DMS 273 (cell line): ENCODE measurements at regions not wholly inside any gene's neighbourhood (a gene's known extent, or its start where the extent isn't known, plus 50 kb on each side); places are given as distances from the start of the nearest gene placed in this dataset.

Source experiments
- DNase-seq: peaks from one replicate; lab custom pipeline; 2025; ENCODE audit not compliant: unreplicated experiment; lab: John Stamatoyannopoulos, UW

DNA sequence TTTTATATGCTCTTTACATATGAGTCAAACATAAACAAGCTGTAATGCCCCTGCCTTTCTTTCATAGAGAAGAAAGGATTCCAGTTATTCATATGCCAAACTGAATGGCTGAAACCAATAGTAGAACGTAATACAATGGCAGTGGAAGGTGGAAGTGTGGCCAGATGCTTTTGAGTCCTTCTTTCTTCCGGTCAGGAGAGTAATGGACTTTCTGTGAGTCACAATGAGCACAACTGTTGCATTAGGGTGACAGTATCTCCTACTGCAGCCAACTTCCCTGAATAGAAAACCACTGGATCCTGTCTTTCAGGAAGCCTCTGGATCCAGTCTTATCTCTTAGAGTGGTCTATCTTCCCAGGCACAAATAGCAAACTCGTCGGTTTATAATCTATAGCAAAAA is 855.2 kb downstream of the MAT2B start:
- no peak for DNase-seq

DNA sequence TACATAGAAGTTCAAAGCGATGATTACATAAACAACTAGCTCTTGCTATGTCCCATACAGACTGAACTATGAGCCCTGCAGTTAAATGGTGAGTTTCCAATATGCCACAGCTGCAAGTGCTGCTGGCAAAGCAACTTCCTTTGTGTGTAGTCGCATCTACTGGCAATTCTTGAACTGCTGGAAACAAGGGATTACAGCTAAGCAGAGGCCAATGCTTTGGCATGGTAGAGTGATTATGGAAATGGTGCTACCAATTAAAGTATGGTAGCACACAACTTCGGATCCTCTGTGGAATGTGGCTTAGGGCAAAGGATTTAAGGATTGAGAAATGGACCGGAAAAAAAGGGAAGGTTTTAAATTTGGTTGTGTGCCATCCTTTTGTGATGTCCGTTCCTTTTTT is 856.6 kb downstream of the MAT2B start:
- DNase-seq: no peak

DNA sequence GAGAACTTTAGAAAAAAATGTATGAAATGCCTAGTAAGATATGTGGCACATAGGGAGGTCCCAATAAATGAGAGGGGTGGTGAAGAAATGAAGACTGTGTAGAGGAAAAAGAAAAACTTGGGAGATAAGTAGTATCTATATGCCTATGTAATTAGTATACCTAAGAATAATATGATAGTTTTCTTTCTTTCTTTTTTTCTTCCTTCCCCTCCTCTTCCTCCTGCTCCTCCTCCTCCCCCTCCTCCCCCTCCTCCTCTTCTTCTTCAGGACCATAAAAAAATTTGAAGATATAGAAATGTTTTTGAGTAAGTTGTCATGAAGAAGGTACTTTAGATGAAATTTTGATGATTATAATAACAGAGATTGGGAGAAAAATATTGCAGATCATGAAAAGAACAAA is 857.4 kb downstream of the MAT2B start:
- DNase-seq: no peak

DNA sequence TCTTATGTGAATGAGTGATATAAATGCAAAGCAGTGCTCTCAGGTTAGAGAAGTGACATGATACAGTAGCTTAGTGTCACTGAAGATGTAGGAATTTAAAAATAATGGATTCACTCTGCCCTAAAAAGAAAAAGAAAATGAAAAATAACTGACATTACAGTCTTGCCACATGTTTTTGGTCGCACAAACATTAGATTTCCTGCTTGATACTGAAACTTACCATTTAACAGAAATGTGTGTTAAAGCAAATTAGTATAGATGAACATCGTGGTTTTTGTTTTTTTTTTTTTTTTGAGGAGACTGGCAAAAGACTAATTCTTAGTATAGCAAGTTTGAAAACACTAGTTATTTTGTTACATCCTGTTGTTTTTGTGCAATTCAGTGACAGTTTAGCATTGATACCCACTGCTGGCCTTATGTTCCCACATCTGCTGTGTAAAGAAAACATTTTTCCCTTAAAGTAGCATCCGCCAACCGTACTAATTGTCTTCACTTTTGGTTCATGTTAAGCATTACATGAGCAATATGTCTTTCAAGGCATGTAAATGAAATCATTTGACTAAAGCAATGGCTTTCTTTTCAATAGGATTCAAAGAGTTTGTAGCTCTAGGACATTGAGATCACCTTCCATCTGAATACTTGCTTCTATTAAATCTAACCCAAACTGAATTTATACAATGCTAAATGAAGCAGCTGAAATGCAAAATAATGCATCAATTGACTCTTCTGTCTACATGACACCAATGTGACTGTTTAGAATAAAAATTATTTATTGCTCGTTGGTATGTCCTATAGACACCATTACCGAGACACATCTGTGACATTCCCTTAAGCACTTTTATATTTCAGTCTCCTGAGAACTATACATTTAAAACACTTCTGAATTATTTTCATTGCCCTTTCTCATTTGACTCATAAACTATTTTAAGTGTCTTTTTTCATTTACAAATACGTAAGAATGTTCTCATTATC is 859.1 kb downstream of the MAT2B start:
- peak; percentile 9 for DNase-seq

DNA sequence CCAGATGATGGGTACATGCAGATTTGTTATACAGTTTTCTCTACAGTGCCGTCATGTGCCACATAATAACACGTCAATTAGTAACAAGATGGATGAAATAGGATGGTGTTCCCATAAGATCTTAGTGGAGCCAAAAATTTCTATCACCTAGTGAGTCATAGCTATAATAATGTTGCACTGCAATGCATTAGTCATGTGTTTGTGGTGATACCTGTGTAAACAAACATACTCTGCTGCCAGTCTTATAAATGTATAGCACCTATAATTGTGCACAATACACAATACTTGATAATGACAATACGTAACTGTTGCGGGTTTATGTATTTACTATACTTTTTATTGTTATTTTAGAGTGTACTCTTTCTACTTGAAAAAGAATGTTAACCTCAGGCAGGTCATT is 865.4 kb downstream of the MAT2B start:
- DNase-seq: no peak

DNA sequence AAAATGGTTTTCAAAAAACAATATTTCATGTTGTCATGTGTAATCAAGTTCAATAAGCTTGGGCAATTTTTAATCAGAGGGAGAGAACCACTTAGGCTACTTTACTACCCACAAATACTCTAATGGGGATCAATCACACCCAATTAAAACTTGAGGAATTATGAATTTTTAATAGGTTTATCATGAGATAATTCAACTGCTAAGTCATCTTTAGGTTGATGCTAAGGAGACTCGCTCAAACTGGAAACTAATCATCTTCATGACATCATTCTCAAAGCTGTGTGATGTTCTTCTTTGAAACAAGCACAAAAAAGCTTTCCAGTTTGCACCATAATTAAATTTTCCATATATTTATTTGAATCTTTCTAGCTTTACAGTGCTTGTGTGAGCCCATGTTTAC is 867.5 kb downstream of the MAT2B start:
- DNase-seq: no peak

DNA sequence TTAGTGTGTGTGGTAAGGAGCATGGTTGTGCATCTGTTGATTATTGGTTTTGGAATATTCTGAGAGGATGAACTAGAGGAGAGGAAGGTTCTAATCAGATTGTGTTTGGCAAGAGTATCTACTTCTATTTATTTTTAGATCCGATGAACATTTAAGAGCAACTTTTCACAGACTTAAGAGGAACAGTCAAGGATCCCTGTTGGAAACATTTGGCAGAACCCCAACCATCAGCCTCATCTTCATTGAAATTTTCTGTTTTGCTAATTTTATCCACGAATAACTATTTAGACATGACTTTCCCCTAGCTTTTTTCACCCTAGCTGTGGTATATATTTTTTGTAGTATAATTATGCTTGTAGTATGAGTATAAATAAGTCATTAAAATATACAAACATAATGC is 868.5 kb downstream of the MAT2B start:
- no peak for DNase-seq

DNA sequence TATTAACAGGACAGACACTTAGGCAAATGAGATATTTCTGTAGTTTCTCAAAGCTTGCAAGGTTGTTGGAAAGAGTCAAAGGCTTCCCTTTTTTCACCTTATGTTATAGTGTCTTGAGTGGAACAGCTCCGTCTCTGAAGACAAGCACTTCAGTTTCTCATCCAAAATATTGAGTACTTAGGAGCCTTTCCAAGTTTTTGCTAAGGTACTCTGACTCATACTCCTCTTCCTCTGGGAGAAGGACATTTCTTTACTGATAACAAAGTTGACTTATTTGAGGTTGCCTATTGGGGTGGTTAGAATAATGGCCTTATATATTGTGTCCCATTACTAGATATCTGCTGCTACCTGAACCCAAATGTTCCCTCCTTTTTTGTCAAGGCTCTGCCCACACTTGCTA is 869.6 kb downstream of the MAT2B start:
- no peak for DNase-seq

DNA sequence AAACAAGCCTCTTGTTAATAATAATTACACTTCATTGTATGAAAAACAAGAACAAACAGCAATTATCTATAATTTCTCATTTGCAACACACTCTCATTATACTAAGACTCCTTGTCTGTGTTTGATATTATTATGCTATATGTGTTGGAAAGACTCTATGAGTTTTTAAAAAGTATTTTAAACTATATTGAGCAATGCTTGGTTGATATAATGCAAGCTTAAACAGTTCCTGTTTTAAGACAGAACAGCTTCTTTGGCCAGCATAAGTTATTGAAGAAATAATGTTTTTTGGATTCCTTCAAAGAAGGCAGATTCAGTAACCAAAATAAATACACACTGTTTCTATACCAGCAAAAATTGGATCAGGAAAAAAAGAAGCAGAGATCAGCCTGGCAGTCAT is 871.4 kb downstream of the MAT2B start:
- no peak for DNase-seq

DNA sequence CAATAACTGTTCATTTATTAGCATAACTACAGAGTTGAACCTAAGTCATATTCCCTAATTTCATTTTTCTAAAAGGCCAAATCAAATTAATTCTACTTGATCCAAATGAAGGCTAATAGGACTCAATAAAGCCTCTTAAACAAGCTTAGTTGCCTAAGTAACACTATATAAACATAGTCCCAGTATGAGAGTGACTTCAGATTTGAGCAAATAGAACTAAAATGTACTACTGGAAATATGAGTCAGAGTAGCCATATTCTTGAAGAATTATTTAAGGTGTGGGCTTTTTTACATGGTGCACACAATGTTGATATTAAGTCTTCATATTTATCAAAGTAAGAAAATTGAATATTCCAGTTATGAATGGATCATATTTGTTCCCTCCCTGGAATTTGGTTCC is 872.3 kb downstream of the MAT2B start:
- DNase-seq: no peak

DNA sequence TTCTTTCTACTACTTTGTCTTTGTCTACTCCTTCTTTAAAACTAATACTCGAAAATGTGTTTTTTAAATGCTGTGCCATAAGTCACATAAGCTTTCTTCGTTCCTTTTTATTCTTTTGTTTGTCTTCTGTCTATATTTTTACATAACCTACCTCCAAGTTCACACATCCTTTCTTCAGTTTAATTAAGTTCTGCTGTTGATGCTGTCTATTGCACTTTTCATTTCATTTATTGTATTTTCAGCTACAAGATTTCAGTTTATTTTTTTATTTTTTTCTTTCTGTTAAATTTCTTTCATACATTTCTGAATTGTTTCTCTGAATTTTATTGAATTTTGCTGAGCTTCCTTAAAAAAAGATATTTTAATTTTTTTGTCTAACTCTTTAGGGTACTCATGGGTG is 878.2 kb downstream of the MAT2B start:
- DNase-seq: no peak

DNA sequence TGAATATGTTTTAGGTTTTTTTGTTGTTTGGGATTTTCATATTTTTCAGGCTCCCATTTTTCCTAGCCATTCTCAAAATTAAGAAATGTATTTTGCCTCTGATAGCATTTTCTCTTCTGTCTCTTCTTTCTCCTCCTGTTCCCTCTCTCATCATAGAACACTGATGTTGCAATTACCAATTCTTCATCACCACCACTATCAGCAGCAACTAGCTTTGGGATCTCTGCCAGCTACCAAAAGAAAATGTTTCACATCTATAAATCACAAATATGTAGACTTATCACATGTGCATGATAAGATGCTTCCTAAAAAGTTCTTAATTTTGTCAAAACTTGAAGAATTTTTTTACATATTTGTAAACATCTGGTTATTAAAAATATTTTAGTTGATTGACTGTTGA is 887.1 kb downstream of the MAT2B start:
- no peak for DNase-seq

DNA sequence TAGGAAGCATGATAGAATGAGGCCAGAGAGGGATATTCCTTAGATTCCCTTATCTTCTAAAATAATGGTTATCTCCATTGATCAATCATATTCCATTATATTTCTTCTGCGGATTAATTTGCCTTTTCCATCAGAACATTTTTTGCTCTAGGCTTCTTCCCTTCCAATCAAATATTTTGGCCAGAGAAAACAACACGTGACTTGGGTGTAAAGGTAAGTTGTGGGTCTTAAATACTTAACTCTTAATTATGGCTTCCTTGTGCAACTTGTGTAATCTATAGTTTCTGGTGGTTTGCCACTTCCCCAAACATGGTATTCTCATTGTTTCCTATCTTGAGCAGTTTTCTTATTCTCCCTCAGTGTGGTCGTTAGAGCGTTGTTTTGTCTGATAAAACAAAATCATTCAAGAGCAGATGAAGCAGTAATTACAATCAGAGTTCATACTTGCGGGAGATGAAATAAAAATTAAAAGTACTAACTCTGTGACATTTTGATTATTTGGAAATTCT is 889.3 kb downstream of the MAT2B start:
- DNase-seq: no peak

DNA sequence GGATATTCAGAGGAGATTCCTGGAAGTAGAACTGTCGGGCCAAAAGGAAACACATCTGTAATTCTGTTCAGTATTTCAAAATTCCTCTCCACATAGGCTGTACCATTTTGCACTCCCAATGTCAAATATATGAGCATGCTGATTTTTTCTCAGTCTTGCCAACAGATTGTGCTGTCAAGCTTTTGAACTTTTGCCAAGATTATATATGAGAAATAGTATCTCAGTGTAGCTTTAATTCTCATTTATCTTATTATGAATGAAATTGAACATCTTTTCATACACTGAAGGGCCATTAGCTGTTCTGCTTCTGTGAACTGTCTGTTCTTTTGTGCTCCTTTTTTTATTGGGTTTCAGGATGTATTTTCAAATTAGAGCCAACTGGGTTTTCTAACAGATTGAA is 907.1 kb downstream of the MAT2B start:
- peak; percentile 15 for DNase-seq

DNA sequence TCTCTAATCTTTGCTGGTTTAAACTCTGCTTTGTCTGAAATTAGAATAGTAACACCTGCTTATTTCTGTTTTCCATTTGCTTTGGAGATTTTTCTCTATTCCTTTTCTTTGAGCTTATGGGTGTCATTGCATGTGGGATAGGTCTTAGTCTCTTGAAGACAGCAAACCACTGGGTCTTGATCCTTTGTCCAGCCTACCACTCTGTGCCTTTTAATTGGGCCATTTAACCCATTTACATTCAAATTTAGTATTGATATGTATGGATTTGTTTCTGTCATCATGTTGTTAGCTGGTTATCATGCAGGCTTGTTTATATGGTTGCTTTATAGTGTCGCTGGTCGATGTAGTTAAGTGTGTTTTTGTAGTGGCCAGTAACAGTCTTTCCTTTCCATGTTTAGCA is 914.7 kb downstream of the MAT2B start:
- no peak for DNase-seq

DNA sequence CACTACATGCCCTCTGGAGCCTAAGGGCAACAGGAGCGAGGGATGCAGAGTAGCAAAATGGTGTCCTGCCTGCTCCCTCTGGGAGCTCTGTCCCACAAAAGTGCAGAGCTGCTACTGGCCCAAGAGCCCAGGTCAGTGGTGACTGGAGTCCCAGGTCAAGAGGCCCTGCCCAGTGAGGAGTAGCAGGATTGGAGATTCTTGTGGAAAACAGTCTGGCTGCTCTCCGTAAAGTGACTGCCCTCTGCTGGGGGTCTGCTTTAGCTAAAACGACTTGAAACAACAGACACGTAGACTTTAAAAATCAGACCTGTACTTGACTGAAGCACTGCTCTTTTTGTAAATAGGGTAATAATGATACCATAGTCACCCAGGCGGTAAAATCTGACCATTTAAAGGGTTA is 917.0 kb downstream of the MAT2B start:
- peak; percentile 9 for DNase-seq

DNA sequence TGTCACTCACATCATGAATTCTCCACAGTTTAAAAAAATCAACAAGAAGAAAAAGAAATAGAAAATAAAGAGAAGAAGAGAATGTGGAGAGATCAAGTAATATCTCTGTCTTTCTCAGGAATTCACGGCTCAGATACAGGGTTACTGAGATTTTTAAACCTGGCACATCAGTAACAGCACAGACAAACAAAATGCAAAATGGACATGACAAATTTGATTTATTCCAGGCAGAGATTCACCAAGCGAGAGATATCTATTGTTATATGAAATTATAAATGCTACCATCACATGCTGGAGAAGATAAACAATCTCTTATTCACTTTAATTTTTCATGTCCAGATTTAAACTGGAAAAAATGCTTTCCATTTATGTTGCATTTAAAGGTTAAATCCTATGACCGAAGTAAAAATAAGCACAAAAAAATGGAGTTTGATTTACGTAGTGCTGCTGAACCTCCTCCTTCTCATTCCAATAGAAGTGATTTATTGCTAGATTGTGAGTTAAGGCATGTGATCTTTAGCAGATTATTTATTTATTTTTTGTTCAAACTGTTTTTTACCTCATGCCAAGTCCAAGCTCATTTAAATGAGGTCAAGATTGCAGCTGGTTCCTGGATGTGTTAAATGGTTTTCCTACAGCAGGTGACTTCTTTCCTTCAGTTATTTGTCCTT is 926.4 kb downstream of the MAT2B start:
- DNase-seq: no peak

DNA sequence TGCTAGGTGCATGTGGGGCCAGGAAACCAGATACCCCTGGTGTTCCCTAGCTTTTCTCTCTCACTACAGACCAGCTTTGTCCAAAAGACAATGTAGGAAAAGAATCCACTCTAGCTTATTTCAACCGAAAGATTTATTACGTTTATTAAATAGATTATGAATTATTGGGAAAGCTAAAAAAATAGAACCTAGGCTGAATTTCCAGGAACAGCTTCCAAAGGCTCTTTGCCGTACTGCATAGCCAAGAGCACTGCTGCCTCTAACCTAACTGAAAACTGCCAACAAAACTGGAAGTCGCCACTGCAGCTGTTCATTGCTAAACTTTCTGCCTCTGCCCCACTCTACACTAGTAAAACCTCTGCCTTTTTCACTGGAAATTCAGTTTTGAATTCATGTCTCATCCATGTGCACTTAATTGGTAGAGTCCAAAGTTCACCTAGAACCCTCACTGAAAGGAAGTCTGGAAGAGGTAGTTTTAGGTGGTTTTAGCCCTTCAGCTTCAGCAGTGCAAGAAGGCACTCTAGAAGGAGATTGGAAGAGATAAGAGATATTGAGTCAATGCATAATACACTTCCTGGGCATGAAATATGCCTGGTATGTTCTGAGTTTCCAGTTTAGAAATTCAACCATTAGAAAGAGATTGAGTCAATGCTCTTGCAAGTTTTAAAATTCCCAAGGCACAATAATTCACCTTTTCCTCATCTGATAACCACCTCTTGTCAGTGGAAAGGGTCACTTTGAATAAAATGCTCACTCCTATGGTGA is 927.9 kb downstream of the MAT2B start:
- no peak for DNase-seq

DNA sequence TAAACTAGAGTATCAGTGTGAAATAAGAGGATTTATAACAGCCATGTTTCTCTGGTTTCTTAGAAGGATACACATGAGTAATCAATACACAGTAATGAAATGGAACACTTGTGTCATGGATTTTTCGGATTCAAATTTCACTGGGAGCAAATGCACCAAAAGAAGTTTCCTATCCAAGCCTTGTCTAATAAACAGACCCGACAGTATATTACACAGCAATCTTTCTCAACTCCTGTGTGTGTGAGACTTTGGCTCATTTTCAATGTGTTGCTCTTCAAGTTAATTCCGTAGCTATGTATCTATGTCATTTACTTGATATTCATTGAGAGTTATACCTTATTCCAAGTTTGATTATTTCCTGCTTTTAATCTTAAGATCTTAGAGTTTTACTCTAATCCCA is 930.2 kb downstream of the MAT2B start:
- DNase-seq: no peak

DNA sequence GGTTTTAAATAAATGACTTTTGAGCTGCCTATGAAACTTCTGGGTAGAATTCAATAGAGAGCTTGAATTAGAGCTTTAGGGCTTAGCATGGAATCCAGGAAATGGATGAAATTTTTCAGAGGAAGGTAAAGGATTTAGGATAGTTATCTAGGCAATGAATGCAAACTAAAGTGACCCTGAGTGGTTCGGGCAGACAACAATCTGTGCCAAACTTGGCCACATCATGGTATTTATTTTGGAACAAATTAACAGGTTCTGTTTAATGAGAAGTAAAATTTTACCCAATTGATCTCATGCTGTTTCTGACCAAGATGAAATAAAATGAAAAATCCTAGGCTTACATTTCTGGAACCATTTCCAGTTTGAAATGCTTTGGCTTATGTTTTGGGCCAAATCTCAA is 934.4 kb downstream of the MAT2B start:
- no peak for DNase-seq

DNA sequence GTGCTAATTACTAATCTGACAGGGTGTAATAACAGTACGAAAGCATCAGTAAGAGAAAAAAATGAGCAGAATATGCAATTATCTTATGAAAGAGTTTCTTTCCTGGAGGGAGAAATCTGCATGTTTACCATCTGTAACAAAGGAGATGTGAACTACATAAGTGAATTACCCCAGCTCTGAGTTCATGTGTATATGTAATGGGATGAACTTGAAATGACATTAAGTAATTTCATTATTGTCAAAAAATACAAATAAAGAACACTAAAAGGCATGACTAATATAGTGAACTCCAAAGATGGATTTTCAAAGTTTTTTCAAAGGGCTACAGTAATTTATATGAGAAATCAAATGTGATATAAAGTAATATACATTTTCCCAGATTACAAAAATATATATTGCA is 944.0 kb downstream of the MAT2B start:
- no peak for DNase-seq

DNA sequence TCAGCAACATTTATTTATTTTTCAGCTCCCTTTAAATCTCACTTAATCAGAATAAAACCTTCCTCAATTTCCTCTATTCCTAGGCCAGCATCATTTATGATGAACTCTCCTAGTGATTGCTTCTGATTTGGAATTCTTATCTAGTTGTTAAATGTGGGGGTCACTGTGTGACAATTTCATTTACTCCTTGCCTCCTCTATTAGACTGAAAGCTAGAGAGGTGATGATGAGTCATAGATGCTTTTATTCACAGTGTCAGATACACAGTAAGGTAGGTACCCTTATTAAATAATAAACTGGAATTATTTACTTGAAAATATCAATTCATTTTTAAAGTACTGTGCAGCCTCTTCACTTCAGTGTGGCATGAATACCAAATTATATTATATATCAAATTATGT is 960.6 kb downstream of the MAT2B start:
- DNase-seq: no peak
